IMR-90 (cell line): ENCODE measurements at regions not wholly inside any gene's neighbourhood (a gene's known extent, or its start where the extent isn't known, plus 50 kb on each side); places are given as distances from the start of the nearest gene placed in this dataset.

Experiments used
- ATAC-seq: fragments of 200-7000 bp; cut with Tn5 transposase; 2 replicates; pipeline ENCODE4 v1.9.1; 2020; ENCODE audit warnings: low read depth, mild to moderate bottlenecking, moderate library complexity
- BruUV-seq: library from RNA; stranded (reverse); fragments of 400-500 nt; replicated peaks from 2 replicates; lab custom pipeline; 2021; lab: Mats Ljungman, UMichigan
- CTCF ChIA-PET: fragments of 300-600 bp; formaldehyde crosslinking; extraction: SDS; loops from one replicate; lab custom pipeline; 2021; ENCODE audit warnings: antibody characterized with exemption; lab: Yijun Ruan, JAX
- POLR2A ChIA-PET: fragments of 300-600 bp; sonication (Branson Sonifier 250); formaldehyde crosslinking; loops from one replicate; lab custom pipeline; 2022; ENCODE audit warnings: antibody characterized with exemption; ENCODE audit not compliant: unreplicated experiment; lab: Charles Lee
- DNase-seq: peaks from one replicate; pipeline ENCODE4 v3.0.0; 2013
- H2AFZ ChIP-seq: replicated peaks from 2 replicates; pipeline ENCODE3; 2013; ENCODE audit warnings: low read length, mild to moderate bottlenecking; ENCODE audit not compliant: poor library complexity
- H2AK5ac ChIP-seq: 2 replicates; pipeline ENCODE4 v1.6.1; 2013; ENCODE audit warnings: low read depth, low read length, inconsistent platforms
- H2AK9ac ChIP-seq: replicated peaks from 2 replicates; pipeline ENCODE3; 2013; ENCODE audit warnings: mild to moderate bottlenecking, low read depth, low read length, moderate library complexity; ENCODE audit not compliant: poor library complexity
- H2BK120ac ChIP-seq: 2 replicates; pipeline ENCODE4 v1.6.1; 2013; ENCODE audit warnings: low read depth, low read length, inconsistent platforms
- H2BK15ac ChIP-seq: 3 replicates; pipeline ENCODE4 v1.6.1; 2013; ENCODE audit warnings: low read depth, low read length, inconsistent platforms
- H2BK20ac ChIP-seq: 2 replicates; pipeline ENCODE4 v1.6.1; 2013; ENCODE audit warnings: low read depth, mild to moderate bottlenecking, inconsistent platforms, low read length, moderate library complexity
- H2BK5ac ChIP-seq: 2 replicates; pipeline ENCODE4 v1.6.1; 2013; ENCODE audit warnings: mild to moderate bottlenecking, low read depth, low read length, inconsistent platforms; ENCODE audit not compliant: poor library complexity, severe bottlenecking
- H3K14ac ChIP-seq: replicated peaks from 2 replicates; pipeline ENCODE4 v1.6.1; 2013; ENCODE audit warnings: low read depth, low read length, inconsistent platforms
- H3K18ac ChIP-seq: 2 replicates; pipeline ENCODE4 v1.6.1; 2013; ENCODE audit warnings: low read depth, low read length, control low read depth
- H3K23ac ChIP-seq: 2 replicates; pipeline ENCODE4 v1.6.1; 2013; ENCODE audit warnings: low read depth, low read length, inconsistent platforms
- H3K27ac ChIP-seq: 2 replicates; pipeline ENCODE4 v1.5.1; 2013; ENCODE audit warnings: mild to moderate bottlenecking, control low read depth, low read length; ENCODE audit not compliant: insufficient read depth
- H3K27me3 ChIP-seq: 2 replicates; pipeline ENCODE4 v1.6.1; 2013; ENCODE audit warnings: low read length; ENCODE audit not compliant: control insufficient read depth, insufficient read depth
- H3K36me3 ChIP-seq: 2 replicates; pipeline ENCODE4 v1.6.1; 2013; ENCODE audit warnings: low read length, mixed read lengths; ENCODE audit not compliant: control insufficient read depth, insufficient read depth
- H3K4ac ChIP-seq: 2 replicates; pipeline ENCODE4 v1.6.1; 2013; ENCODE audit warnings: low read depth, low read length, inconsistent platforms
- H3K4me1 ChIP-seq: 2 replicates; pipeline ENCODE4 v1.6.1; 2013; ENCODE audit warnings: low read length, mixed read lengths; ENCODE audit not compliant: control insufficient read depth, insufficient read depth
- H3K4me2 ChIP-seq: 2 replicates; pipeline ENCODE4 v1.6.1; 2013; ENCODE audit warnings: low read depth, mild to moderate bottlenecking, control low read depth, low read length, moderate library complexity
- H3K4me3 ChIP-seq: 2 replicates; pipeline ENCODE4 v1.5.1; 2013; ENCODE audit warnings: low read depth, mild to moderate bottlenecking, control low read depth, low read length, moderate library complexity; ENCODE audit not compliant: insufficient read depth
- H3K56ac ChIP-seq: 2 replicates; pipeline ENCODE4 v1.6.1; 2013; ENCODE audit warnings: low read length, inconsistent platforms; ENCODE audit not compliant: insufficient read depth; ENCODE audit errors: extremely low read depth
- H3K79me1 ChIP-seq, 2 experiments: 2 replicates each; pipeline ENCODE4 v1.6.1; 2013; ENCODE audit warnings: low read length in 2 of 2, inconsistent platforms in 1 of 2, low read depth in 1 of 2
- H3K9ac ChIP-seq: 2 replicates; pipeline ENCODE4 v1.6.1; 2013; ENCODE audit warnings: low read depth, low read length, control low read depth
- H3K9me1 ChIP-seq: 2 replicates; pipeline ENCODE4 v1.6.1; 2013; ENCODE audit warnings: low read length, inconsistent platforms; ENCODE audit not compliant: insufficient read depth
- H3K9me3 ChIP-seq: 2 replicates; pipeline ENCODE4 v1.6.1; 2013; ENCODE audit warnings: low read length; ENCODE audit not compliant: control insufficient read depth, insufficient read depth
- H4K20me1 ChIP-seq: 2 replicates; pipeline ENCODE4 v1.6.1; 2013; ENCODE audit warnings: low read length, inconsistent platforms; ENCODE audit not compliant: insufficient read depth
- H4K5ac ChIP-seq: 2 replicates; pipeline ENCODE4 v1.6.1; 2013; ENCODE audit warnings: mild to moderate bottlenecking, low read depth, low read length, control low read depth
- H4K8ac ChIP-seq, 2 experiments: 2 replicates each; pipeline ENCODE4 v1.6.1; 2013; ENCODE audit warnings: low read depth in 2 of 2, low read length in 2 of 2, control low read depth in 1 of 2, inconsistent platforms in 1 of 2
- H4K91ac ChIP-seq: 2 replicates; pipeline ENCODE4 v1.6.1; 2013; ENCODE audit warnings: low read depth, low read length, inconsistent platforms; ENCODE audit not compliant: insufficient read depth
- CEBPB ChIP-seq: IDR thresholded peaks from 2 replicates; pipeline ENCODE4 v1.6.1; 2012; ENCODE audit warnings: low read depth, low read length, improper control_type of control experiment
- CHD1 ChIP-seq: IDR thresholded peaks from 2 replicates; pipeline ENCODE4 v1.6.1; 2012; ENCODE audit warnings: low read depth, low read length, improper control_type of control experiment
- ELK1 ChIP-seq: fragments of 150-350 bp; IDR thresholded peaks from 2 replicates; pipeline ENCODE4 v1.6.1; 2016; ENCODE audit warnings: low read depth, mild to moderate bottlenecking, low read length, moderate library complexity, borderline replicate concordance
- FOS ChIP-seq: fragments of 150-350 bp; IDR thresholded peaks from 2 replicates; pipeline ENCODE4 v1.6.1; 2016; ENCODE audit warnings: low read depth, low read length
- MAFK ChIP-seq: IDR thresholded peaks from 2 replicates; pipeline ENCODE4 v1.6.1; 2012; ENCODE audit warnings: low read depth, low read length, improper control_type of control experiment
- MXI1 ChIP-seq: IDR thresholded peaks from 2 replicates; pipeline ENCODE4 v1.6.1; 2012; ENCODE audit warnings: low read depth, mild to moderate bottlenecking, low read length, moderate library complexity, borderline replicate concordance
- POLR2A ChIP-seq: IDR thresholded peaks from 2 replicates; pipeline ENCODE4 v1.6.1; 2012; ENCODE audit warnings: mild to moderate bottlenecking, low read depth, low read length
- RCOR1 ChIP-seq: IDR thresholded peaks from 2 replicates; pipeline ENCODE4 v1.6.1; 2012; ENCODE audit warnings: mild to moderate bottlenecking, low read length, improper control_type of control experiment; ENCODE audit not compliant: insufficient replicate concordance
- RFX5 ChIP-seq: IDR thresholded peaks from 2 replicates; pipeline ENCODE4 v1.8.0; 2012; ENCODE audit warnings: low read depth, mild to moderate bottlenecking, low read length, moderate library complexity
- WGBS, 2 experiments: methylation state at CpG; one replicate each; pipeline versions ENCODE4 v1.1.5 to v1.1.7; 2013; ENCODE audit warnings: missing lambda C conversion rate in 2 of 2; ENCODE audit not compliant: insufficient read length in 1 of 2; ENCODE audit errors: extremely low coverage in 2 of 2; 5-methylcytosine and 5-hydroxymethylcytosine counted together
- dilution Hi-C: fragments of 300-500 bp; cut with HindIII; formaldehyde crosslinking; loops from one replicate; pipeline ENCODE4 v1.14.3; 2018; ENCODE audit warnings: low sequenced_read_pairs; ENCODE audit not compliant: unreplicated experiment
- in situ Hi-C: fragments of 300-500 bp; cut with MboI; formaldehyde crosslinking; loops from 3 replicates; pipeline ENCODE4 v1.14.3; 2019; ENCODE audit warnings: low sequenced_read_pairs, inconsistent platforms, mixed read lengths
- intact Hi-C: fragments of 100-400 bp; cut with micrococcal nuclease; formaldehyde crosslinking; loops from 2 replicates; pipeline ENCODE4 v1.10.0; 2022

- H3K9me3 ChIP-seq, result no peaks in the 10 kb centered on the region
- H3K27ac ChIP-seq, result no peak overlapping the region
- ATAC-seq (no peak), DNase-seq (no peak)
- no peak overlapping the region for H2BK20ac ChIP-seq
- no peak overlapping the region for H3K9ac ChIP-seq
- no peak overlapping the region for H3K4me3 ChIP-seq
- H3K36me3 ChIP-seq, result no peaks in the 10 kb centered on the region
- H3K4ac ChIP-seq, result no peak overlapping the region
- no peak overlapping the region for H3K56ac ChIP-seq
- H2BK15ac ChIP-seq, result no peak overlapping the region
- H3K27me3 ChIP-seq, result no peaks in the 10 kb centered on the region
- no CpG with 5 or more reads among the region's 1 CpG for WGBS, 2 experiments
- no peaks in the 10 kb centered on the region for H3K79me1 ChIP-seq
- no TSS peak for BruUV-seq
- intact Hi-C loops (no loop called here), in situ Hi-C loops (no loop called here), dilution Hi-C loops (no loop called here)
- H3K4me1 ChIP-seq, result no peaks in the 10 kb centered on the region
- H4K91ac ChIP-seq, result no peak overlapping the region
- no peak overlapping the region for H2BK5ac ChIP-seq
- H3K9me1 ChIP-seq, result peaks cover 3% of the 10 kb centered on the region; the same call in 1 of the 2 replicates
- no peak overlapping the region for H4K8ac ChIP-seq
- H2BK120ac ChIP-seq, result no peak overlapping the region
- H2AFZ ChIP-seq, result no peak overlapping the region
- H4K5ac ChIP-seq, result no peak overlapping the region
- H3K4me2 ChIP-seq, result no peak overlapping the region
- H3K14ac ChIP-seq, result no peak overlapping the region
- H3K18ac ChIP-seq, result no peak overlapping the region
- no peak overlapping the region for H3K23ac ChIP-seq
- ChIA-PET CTCF (no interaction called here), POLR2A (no interaction called here)
- H2AK5ac ChIP-seq, result no peak overlapping the region
- H4K20me1 ChIP-seq, result no peaks in the 10 kb centered on the region
- H2AK9ac ChIP-seq, result no peak overlapping the region
- TF ChIP-seq MAFK, result no peak
- no peak for TF ChIP-seq POLR2A
- TF ChIP-seq RCOR1, result no peak
- no peak for TF ChIP-seq CEBPB
- TF ChIP-seq FOS, result no peak
- no peak for TF ChIP-seq MXI1
- TF ChIP-seq CHD1, result no peak
- TF ChIP-seq RFX5, result no peak
- TF ChIP-seq ELK1, result no peak
Measured at GRCh38 chr2:150335596-150335995, 151.9 kb downstream of the RND3 start.
